B cell (primary cell): ENCODE measurements at regions not wholly inside any gene's neighbourhood (a gene's known extent, or its start where the extent isn't known, plus 50 kb on each side); places are given as distances from the start of the nearest gene placed in this dataset.

Experiments
- ATAC-seq: fragments of 200-7000 bp; cut with Tn5 transposase; one replicate; pipeline ENCODE4 v1.10.0; 2021; ENCODE audit warnings: low read depth, mild to moderate bottlenecking, moderate number of reproducible peaks, moderate library complexity
- CTCF ChIA-PET: fragments of 350-600 bp; sonication (Branson Sonifier 250); formaldehyde crosslinking; loops from one replicate; lab custom pipeline; 2021; ENCODE audit warnings: antibody characterized with exemption, inconsistent platforms; lab: Charles Lee
- POLR2A ChIA-PET: fragments of 350-600 bp; sonication (Branson Sonifier 250); formaldehyde crosslinking; loops from one replicate; lab custom pipeline; 2021; ENCODE audit warnings: antibody characterized with exemption; lab: Charles Lee
- DNase-seq: peaks from one replicate; pipeline ENCODE4 v3.0.0; 2013
- H2AFZ ChIP-seq: 2 replicates; pipeline ENCODE4 v1.6.1; 2012; ENCODE audit warnings: mild to moderate bottlenecking, low read depth, low read length; ENCODE audit not compliant: insufficient read depth, poor library complexity, severe bottlenecking
- H3K27ac ChIP-seq, 2 donors: 1 replicate in 1 of 2; 2 replicates in 1 of 2; pipeline ENCODE4 v1.5.1; 2012 to 2013; ENCODE audit warnings: low read length in 2 of 2, mild to moderate bottlenecking in 2 of 2, moderate library complexity in 1 of 2
- H3K27me3 ChIP-seq, 4 experiments: fragments of 200-600 bp in 1 of 4; sonication (generic) in 1 of 4; replicated peaks in 1 of 4; 1 replicate in 2 of 4; 2 replicates in 2 of 4; pipeline versions ENCODE4 v1.6.1 to v1.7.0; 2013 to 2016; ENCODE audit warnings: low read length in 3 of 4, mild to moderate bottlenecking in 2 of 4, mixed read lengths in 1 of 4, moderate library complexity in 1 of 4; ENCODE audit not compliant: insufficient read depth in 4 of 4, control insufficient read depth in 3 of 4; ENCODE audit errors: control extremely low read depth in 1 of 4
- H3K36me3 ChIP-seq, 2 experiments: replicated peaks in 1 of 2; 1 replicate in 1 of 2; 2 replicates in 1 of 2; pipeline versions ENCODE4 v1.6.1 to v1.7.1; 2013; ENCODE audit warnings: low read length in 1 of 2; ENCODE audit not compliant: insufficient read depth in 2 of 2, control insufficient read depth in 1 of 2; ENCODE audit errors: control extremely low read depth in 1 of 2, extremely low read depth in 1 of 2
- H3K4me1 ChIP-seq, 2 donors: fragments of 200-600 bp in 1 of 2; sonication (generic) in 1 of 2; 1 replicate in 1 of 2; 2 replicates in 1 of 2; pipeline versions ENCODE4 v1.5.1 to v1.6.1; 2013 to 2017; ENCODE audit warnings: low read length in 2 of 2; ENCODE audit not compliant: control insufficient read depth in 2 of 2, insufficient read depth in 2 of 2
- H3K4me2 ChIP-seq: replicated peaks from 2 replicates; pipeline ENCODE3; 2012; ENCODE audit warnings: mild to moderate bottlenecking, low read depth, low read length; ENCODE audit not compliant: poor library complexity, severe bottlenecking
- H3K4me3 ChIP-seq, 5 experiments: fragments of 200-600 bp in 1 of 5; sonication (generic) in 1 of 5; 1 replicate in 3 of 5; 2 replicates in 2 of 5; pipeline versions ENCODE4 v1.5.1 to v1.7.0; 2011 to 2016; ENCODE audit warnings: low read length in 4 of 5, mild to moderate bottlenecking in 4 of 5, low read depth in 2 of 5, control low read depth in 1 of 5, moderate library complexity in 1 of 5; ENCODE audit not compliant: insufficient read depth in 1 of 5; ENCODE audit errors: control extremely low read depth in 1 of 5, extremely low read depth in 1 of 5
- H3K79me2 ChIP-seq: fragments of 200-600 bp; sonication (generic); one replicate; pipeline ENCODE4 v1.6.0; 2016; ENCODE audit warnings: low read length; ENCODE audit not compliant: control insufficient read depth, insufficient read depth
- H3K9ac ChIP-seq: fragments of 200-600 bp; sonication (generic); 2 replicates; pipeline ENCODE4 v1.6.1; 2017; ENCODE audit warnings: mild to moderate bottlenecking, low read length, moderate library complexity
- H3K9me3 ChIP-seq, 3 donors: one replicate each; pipeline versions ENCODE4 v1.6.1 to v1.7.1; 2013; ENCODE audit warnings: low read length in 2 of 3; ENCODE audit not compliant: control insufficient read depth in 2 of 3, insufficient read depth in 1 of 3; ENCODE audit errors: control extremely low read depth in 1 of 3
- H4K20me1 ChIP-seq: 2 replicates; pipeline ENCODE4 v1.6.0; 2012; ENCODE audit warnings: mild to moderate bottlenecking, low read length; ENCODE audit not compliant: insufficient read depth, control insufficient read depth, poor library complexity, severe bottlenecking
- H3K27ac Mint-ChIP-seq: one replicate; pipeline ENCODE4 v1.8.0; 2021; ENCODE audit warnings: mixed read lengths
- H3K27me3 Mint-ChIP-seq: one replicate; pipeline ENCODE4 v1.8.0; 2021; ENCODE audit warnings: mixed read lengths
- H3K4me1 Mint-ChIP-seq: one replicate; pipeline ENCODE4 v1.8.0; 2021; ENCODE audit warnings: mixed read lengths
- H3K4me3 Mint-ChIP-seq: one replicate; pipeline ENCODE4 v1.8.0; 2021; ENCODE audit warnings: mixed read lengths
- H3K9me3 Mint-ChIP-seq: one replicate; pipeline ENCODE4 v1.8.0; 2022; ENCODE audit warnings: mixed read lengths; ENCODE audit not compliant: insufficient read depth
- EZH2 ChIP-seq: IDR thresholded peaks from 2 replicates; pipeline ENCODE4 v1.6.1; 2012; ENCODE audit warnings: borderline replicate concordance, low read depth, mild to moderate bottlenecking, moderate library complexity, low read length; ENCODE audit not compliant: insufficient read depth, poor library complexity, severe bottlenecking
- WGBS: methylation state at CpG from one replicate; pipeline ENCODE4 v1.1.5; 2013; ENCODE audit warnings: missing lambda C conversion rate; ENCODE audit not compliant: insufficient coverage; 5-methylcytosine and 5-hydroxymethylcytosine counted together
- intact Hi-C: fragments of 100-400 bp; cut with micrococcal nuclease; formaldehyde crosslinking; loops from one replicate; pipeline ENCODE4 v1.10.0; 2022
- TF ChIP-seq, protein P1 (sequence below): fragments of 200-600 bp; IDR thresholded peaks from one replicate; pipeline ENCODE4 v1.8.0; 2022; ENCODE audit warnings: antibody characterized with exemption, mild to moderate bottlenecking

DNA sequence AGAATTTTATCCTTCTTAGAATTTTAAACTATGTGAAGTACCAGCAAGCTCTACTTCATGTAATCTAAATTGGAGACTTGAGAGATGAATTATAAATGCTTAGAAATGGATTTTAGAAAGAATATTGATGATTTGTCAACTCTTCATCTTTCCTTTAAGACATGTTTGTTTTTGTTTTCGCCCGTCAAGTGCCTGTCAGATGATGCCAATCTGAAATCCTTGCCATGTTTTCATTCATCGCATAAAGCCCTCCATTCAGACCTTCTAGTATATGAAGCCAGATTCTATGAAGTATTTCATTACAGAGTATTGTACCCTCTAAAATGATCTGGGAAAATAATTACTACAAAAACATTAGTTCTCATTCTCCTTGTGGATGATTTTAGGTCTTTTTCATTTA lies 223.2 kb upstream of the SOX2 start:
- no peaks in the 10 kb centered on the region for H3K9me3 Mint-ChIP-seq
- H3K27ac Mint-ChIP-seq = no peak overlapping the region
- Histone ChIP-seq H3K27me3 (no peaks in the 10 kb centered on the region), H3K4me1 (no peaks in the 10 kb centered on the region), H3K9me3 (no peaks in the 10 kb centered on the region), H4K20me1 (no peaks in the 10 kb centered on the region), H3K79me2 (no peaks in the 10 kb centered on the region), H3K4me3 (no peak overlapping the region), H3K4me2 (no peak overlapping the region), H2AFZ (no peak overlapping the region), H3K36me3 (no peaks in the 10 kb centered on the region), H3K27ac (no peak overlapping the region), H3K9ac (no peak overlapping the region)
- ChIA-PET POLR2A (no interaction called here), CTCF (no interaction called here)
- intact Hi-C loops = no loop called here
- H3K4me3 Mint-ChIP-seq = no peak overlapping the region
- DNase-seq (no peak), ATAC-seq (no peak)
- H3K27me3 Mint-ChIP-seq = peaks cover 3% of the 10 kb centered on the region
- H3K4me1 Mint-ChIP-seq = no peaks in the 10 kb centered on the region
- TF ChIP-seq, protein P1, sequence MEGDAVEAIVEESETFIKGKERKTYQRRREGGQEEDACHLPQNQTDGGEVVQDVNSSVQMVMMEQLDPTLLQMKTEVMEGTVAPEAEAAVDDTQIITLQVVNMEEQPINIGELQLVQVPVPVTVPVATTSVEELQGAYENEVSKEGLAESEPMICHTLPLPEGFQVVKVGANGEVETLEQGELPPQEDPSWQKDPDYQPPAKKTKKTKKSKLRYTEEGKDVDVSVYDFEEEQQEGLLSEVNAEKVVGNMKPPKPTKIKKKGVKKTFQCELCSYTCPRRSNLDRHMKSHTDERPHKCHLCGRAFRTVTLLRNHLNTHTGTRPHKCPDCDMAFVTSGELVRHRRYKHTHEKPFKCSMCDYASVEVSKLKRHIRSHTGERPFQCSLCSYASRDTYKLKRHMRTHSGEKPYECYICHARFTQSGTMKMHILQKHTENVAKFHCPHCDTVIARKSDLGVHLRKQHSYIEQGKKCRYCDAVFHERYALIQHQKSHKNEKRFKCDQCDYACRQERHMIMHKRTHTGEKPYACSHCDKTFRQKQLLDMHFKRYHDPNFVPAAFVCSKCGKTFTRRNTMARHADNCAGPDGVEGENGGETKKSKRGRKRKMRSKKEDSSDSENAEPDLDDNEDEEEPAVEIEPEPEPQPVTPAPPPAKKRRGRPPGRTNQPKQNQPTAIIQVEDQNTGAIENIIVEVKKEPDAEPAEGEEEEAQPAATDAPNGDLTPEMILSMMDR = no peak
- TF ChIP-seq EZH2 = no peak
- no CpG with 5 or more reads among the region's 3 CpGs for WGBS

DNA sequence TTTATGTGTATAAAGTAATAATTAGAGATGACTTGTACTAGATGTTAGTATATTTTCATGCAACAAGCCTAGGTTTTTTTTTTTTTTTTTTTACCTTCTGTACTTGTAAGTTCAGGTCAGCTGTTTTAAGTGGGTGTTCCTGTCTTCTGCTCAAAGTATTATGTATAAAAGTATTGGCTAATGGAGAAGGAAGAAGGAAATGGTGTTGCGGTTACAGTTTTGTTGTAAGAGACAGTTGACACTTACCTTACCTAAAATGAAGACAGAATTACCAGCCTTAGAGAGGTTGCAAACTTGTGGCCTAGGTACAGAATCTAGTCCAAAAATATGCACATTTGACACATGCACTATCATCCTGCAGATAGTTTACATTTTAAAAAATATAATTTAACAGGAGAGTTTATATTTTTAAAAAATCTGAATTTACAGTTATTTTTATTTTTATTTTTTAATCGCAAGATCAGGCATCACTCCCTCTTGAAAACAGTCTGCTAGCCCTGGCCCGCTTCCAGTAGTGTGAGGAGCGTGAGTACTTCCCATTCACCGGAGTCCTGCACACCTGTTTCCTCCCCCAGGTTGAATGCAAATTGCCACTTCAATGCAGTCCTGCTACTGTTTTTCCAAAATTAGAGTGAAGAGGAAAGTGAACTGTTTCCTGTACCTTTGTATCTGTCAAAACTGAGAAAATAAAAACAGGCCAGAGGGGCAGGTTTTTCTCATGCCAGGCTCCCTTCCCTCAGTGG lies 224.3 kb upstream of the SOX2 start:
- Histone ChIP-seq H4K20me1 (no peaks in the 10 kb centered on the region), H3K79me2 (no peaks in the 10 kb centered on the region), H3K27me3 (no peaks in the 10 kb centered on the region), H3K9me3 (no peaks in the 10 kb centered on the region), H3K4me3 (no peak overlapping the region), H3K36me3 (no peaks in the 10 kb centered on the region), H2AFZ (no peak overlapping the region), H3K4me2 (no peak overlapping the region), H3K9ac (no peak overlapping the region), H3K27ac (no peak overlapping the region), H3K4me1 (no peaks in the 10 kb centered on the region)
- H3K27me3 Mint-ChIP-seq = peaks cover 3% of the 10 kb centered on the region
- ChIA-PET CTCF (no interaction called here), POLR2A (no interaction called here)
- no peak overlapping the region for H3K27ac Mint-ChIP-seq
- no peak for DNase-seq
- no peaks in the 10 kb centered on the region for H3K4me1 Mint-ChIP-seq
- H3K9me3 Mint-ChIP-seq = no peaks in the 10 kb centered on the region
- no peak for ATAC-seq
- no peak overlapping the region for H3K4me3 Mint-ChIP-seq
- no peak for TF ChIP-seq EZH2
- intact Hi-C loops = no loop called here
- 0% methylated on average over 3 of the region's 5 CpGs for whole genome bisulfite sequencing
